Liver (tissue), 8 donors: ENCODE measurements at regions not wholly inside any gene's neighbourhood (a gene's known extent, or its start where the extent isn't known, plus 50 kb on each side); places are given as distances from the start of the nearest gene placed in this dataset.

Experiments used
- DNase-seq: peaks from one replicate; pipeline ENCODE4 v3.0.0-alpha.2; 2017; ENCODE audit warnings: low spot score
- H3K27ac ChIP-seq, 2 donors: one replicate each; pipeline ENCODE4 v1.7.0; 2013; ENCODE audit warnings: inconsistent platforms in 2 of 2, low read length in 2 of 2, control low read depth in 1 of 2, low read depth in 1 of 2, mild to moderate bottlenecking in 1 of 2
- H3K27me3 ChIP-seq, 4 donors: one replicate each; pipeline versions ENCODE4 v1.6.1 to v1.7.0; 2013; ENCODE audit warnings: low read length in 3 of 4, inconsistent platforms in 1 of 4, mild to moderate bottlenecking in 1 of 4, moderate library complexity in 1 of 4; ENCODE audit not compliant: control insufficient read depth in 4 of 4, insufficient read depth in 4 of 4
- H3K36me3 ChIP-seq, 4 donors: one replicate each; pipeline versions ENCODE4 v1.6.1 to v1.7.0; 2013; ENCODE audit warnings: low read length in 3 of 4, mild to moderate bottlenecking in 3 of 4, low read depth in 1 of 4, moderate library complexity in 1 of 4; ENCODE audit not compliant: control insufficient read depth in 4 of 4, insufficient read depth in 3 of 4
- H3K4me1 ChIP-seq, 4 donors: one replicate each; pipeline versions ENCODE4 v1.6.1 to v1.7.0; 2013; ENCODE audit warnings: low read length in 3 of 4, mild to moderate bottlenecking in 3 of 4, moderate library complexity in 1 of 4; ENCODE audit not compliant: control insufficient read depth in 4 of 4, insufficient read depth in 4 of 4
- H3K4me3 ChIP-seq, 3 donors: one replicate each; pipeline versions ENCODE4 v1.6.1 to v1.7.0; 2013; ENCODE audit warnings: low read length in 3 of 3, control low read depth in 1 of 3, low read depth in 1 of 3, mild to moderate bottlenecking in 1 of 3
- H3K9ac ChIP-seq, 2 donors: one replicate each; pipeline ENCODE4 v1.7.0; 2013; ENCODE audit warnings: low read length in 2 of 2, mild to moderate bottlenecking in 2 of 2, moderate library complexity in 2 of 2, control low read depth in 1 of 2, low read depth in 1 of 2
- H3K9me3 ChIP-seq, 4 donors: one replicate each; pipeline versions ENCODE4 v1.6.1 to v1.7.0; 2013; ENCODE audit warnings: low read length in 3 of 4; ENCODE audit not compliant: control insufficient read depth in 4 of 4
- EGR1 ChIP-seq, 2 donors: IDR thresholded peaks; 2 replicates each; pipeline ENCODE4 v1.6.1; 2016 to 2018; ENCODE audit warnings: antibody characterized with exemption in 2 of 2, low read depth in 2 of 2
- FOXA2 ChIP-seq: IDR thresholded peaks from 2 replicates; pipeline ENCODE4 v1.6.1; 2016; ENCODE audit warnings: antibody characterized with exemption
- GABPA ChIP-seq, 2 donors: IDR thresholded peaks in 1 of 2; conservative IDR thresholded peaks in 1 of 2; 2 replicates each; pipeline ENCODE4 v1.6.1; 2016; ENCODE audit warnings: antibody characterized with exemption in 2 of 2, mild to moderate bottlenecking in 1 of 2, moderate library complexity in 1 of 2
- JUND ChIP-seq, 2 donors: IDR thresholded peaks; 2 replicates each; pipeline ENCODE4 v1.6.1; 2016; ENCODE audit warnings: antibody characterized with exemption in 2 of 2
- NR2F2 ChIP-seq: IDR thresholded peaks from 2 replicates; pipeline ENCODE4 v1.6.1; 2016; ENCODE audit warnings: antibody characterized with exemption
- RAD21 ChIP-seq, 2 donors: IDR thresholded peaks; 2 replicates each; pipeline ENCODE4 v1.6.1; 2016; ENCODE audit warnings: antibody characterized with exemption in 2 of 2, mild to moderate bottlenecking in 2 of 2
- SP1 ChIP-seq: IDR thresholded peaks from 2 replicates; pipeline ENCODE4 v1.6.1; 2018; ENCODE audit warnings: antibody characterized with exemption, mild to moderate bottlenecking
- TAF1 ChIP-seq: conservative IDR thresholded peaks from 2 replicates; pipeline ENCODE4 v1.6.1; 2016; ENCODE audit warnings: antibody characterized with exemption, mild to moderate bottlenecking
- WGBS: extraction: QIAGEN DNeasy Blood & Tissue Kit; methylation state at CpG from one replicate; pipeline ENCODE4 v1.1.7; 2013; 5-methylcytosine and 5-hydroxymethylcytosine counted together
- TF ChIP-seq, protein P1 (sequence below): fragments of 150-350 bp; IDR thresholded peaks from 2 replicates; pipeline ENCODE4 v1.5.1; 2017; ENCODE audit warnings: improper control_type of control experiment, low read depth, low read length; ENCODE audit not compliant: missing input control
- TF ChIP-seq, protein P2 (sequence below): IDR thresholded peaks from 2 replicates; pipeline ENCODE4 v1.6.1; 2016; ENCODE audit warnings: antibody characterized with exemption, mild to moderate bottlenecking
- TF ChIP-seq, protein P3 (sequence below): IDR thresholded peaks from 2 replicates; pipeline ENCODE4 v1.6.1; 2016; ENCODE audit warnings: antibody characterized with exemption
- donor health status: healthy.
- donor health status: healthy.
- donor health status: healthy.
- donor health status: healthy.
- donor health status: healthy.

DNA sequence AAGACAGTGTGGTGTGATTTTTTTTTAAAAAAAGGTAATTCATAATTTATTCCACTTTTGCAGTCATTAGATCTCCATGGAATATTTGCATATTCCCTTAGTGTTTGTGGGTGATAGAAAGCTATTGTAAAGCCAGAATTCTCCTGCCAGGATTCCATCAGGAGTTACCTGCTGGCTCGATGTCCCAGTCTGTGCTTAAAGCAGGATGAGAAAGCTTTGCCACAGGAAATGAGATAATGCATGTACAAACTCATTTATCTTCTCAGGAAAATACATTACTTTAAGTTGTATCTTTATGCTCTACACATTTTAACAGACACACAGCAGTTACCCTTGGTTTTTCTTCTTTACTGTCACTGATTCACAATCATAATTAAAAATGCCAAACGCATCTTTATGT lies 553.0 kb downstream of the CD109 start:
- Histone ChIP-seq H3K27ac (no peak overlapping the region), H3K9ac (no peak overlapping the region), H3K4me3 (no peak overlapping the region), H3K27me3 (no peaks in the 10 kb centered on the region), H3K36me3 (no peaks in the 10 kb centered on the region), H3K4me1 (no peaks in the 10 kb centered on the region), H3K9me3 (no peaks in the 10 kb centered on the region)
- no peak for DNase-seq
- WGBS: 60% methylated on average over 2 of the region's 2 CpGs
- TF ChIP-seq NR2F2: no peak
- TF ChIP-seq SP1: no peak
- TF ChIP-seq, protein P1, sequence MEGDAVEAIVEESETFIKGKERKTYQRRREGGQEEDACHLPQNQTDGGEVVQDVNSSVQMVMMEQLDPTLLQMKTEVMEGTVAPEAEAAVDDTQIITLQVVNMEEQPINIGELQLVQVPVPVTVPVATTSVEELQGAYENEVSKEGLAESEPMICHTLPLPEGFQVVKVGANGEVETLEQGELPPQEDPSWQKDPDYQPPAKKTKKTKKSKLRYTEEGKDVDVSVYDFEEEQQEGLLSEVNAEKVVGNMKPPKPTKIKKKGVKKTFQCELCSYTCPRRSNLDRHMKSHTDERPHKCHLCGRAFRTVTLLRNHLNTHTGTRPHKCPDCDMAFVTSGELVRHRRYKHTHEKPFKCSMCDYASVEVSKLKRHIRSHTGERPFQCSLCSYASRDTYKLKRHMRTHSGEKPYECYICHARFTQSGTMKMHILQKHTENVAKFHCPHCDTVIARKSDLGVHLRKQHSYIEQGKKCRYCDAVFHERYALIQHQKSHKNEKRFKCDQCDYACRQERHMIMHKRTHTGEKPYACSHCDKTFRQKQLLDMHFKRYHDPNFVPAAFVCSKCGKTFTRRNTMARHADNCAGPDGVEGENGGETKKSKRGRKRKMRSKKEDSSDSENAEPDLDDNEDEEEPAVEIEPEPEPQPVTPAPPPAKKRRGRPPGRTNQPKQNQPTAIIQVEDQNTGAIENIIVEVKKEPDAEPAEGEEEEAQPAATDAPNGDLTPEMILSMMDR: no peak
- no peak for TF ChIP-seq GABPA (IDR thresholded peaks at IDR 0.05 in 1 of 2, conservative IDR thresholded peaks at IDR 0.05 in 1 of 2)
- TF ChIP-seq, protein P2, sequence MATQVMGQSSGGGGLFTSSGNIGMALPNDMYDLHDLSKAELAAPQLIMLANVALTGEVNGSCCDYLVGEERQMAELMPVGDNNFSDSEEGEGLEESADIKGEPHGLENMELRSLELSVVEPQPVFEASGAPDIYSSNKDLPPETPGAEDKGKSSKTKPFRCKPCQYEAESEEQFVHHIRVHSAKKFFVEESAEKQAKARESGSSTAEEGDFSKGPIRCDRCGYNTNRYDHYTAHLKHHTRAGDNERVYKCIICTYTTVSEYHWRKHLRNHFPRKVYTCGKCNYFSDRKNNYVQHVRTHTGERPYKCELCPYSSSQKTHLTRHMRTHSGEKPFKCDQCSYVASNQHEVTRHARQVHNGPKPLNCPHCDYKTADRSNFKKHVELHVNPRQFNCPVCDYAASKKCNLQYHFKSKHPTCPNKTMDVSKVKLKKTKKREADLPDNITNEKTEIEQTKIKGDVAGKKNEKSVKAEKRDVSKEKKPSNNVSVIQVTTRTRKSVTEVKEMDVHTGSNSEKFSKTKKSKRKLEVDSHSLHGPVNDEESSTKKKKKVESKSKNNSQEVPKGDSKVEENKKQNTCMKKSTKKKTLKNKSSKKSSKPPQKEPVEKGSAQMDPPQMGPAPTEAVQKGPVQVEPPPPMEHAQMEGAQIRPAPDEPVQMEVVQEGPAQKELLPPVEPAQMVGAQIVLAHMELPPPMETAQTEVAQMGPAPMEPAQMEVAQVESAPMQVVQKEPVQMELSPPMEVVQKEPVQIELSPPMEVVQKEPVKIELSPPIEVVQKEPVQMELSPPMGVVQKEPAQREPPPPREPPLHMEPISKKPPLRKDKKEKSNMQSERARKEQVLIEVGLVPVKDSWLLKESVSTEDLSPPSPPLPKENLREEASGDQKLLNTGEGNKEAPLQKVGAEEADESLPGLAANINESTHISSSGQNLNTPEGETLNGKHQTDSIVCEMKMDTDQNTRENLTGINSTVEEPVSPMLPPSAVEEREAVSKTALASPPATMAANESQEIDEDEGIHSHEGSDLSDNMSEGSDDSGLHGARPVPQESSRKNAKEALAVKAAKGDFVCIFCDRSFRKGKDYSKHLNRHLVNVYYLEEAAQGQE: no peak
- no peak for TF ChIP-seq RAD21 (IDR thresholded peaks at IDR 0.05)
- TF ChIP-seq, protein P3, sequence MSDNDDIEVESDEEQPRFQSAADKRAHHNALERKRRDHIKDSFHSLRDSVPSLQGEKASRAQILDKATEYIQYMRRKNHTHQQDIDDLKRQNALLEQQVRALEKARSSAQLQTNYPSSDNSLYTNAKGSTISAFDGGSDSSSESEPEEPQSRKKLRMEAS: no peak
- no peak for TF ChIP-seq EGR1 (IDR thresholded peaks at IDR 0.05; ENCODE audit: low read depth in 2 of 2)
- no peak for TF ChIP-seq JUND (IDR thresholded peaks at IDR 0.05)

DNA sequence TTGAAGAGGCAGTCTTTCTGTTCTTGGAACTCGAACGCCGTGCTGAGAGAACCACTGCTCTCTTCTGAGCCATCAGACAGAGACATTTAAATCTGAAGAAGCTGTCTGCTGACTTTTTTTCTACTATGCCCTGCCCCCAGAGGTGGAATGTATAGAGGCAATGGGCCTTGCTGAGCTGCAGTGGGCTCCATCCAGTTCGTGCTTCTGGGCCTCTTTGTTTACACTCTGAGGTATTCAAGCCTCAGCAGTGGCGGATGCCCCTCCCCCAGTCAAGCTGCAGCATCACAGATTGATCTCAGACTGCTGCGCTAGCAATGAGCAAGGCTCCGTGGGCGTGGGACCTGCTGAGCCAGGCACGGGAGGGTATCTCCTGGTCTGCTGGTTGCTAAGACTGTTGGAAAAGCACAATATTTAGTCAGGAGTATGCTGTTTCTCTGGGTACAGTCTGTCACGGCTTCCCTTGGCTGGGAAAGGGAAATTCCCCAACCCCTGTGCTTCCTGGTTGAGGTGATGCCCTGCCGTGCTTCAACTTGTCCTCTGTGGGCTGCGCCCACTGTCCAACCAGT lies 526.8 kb downstream of the CD109 start:
- no peak for DNase-seq

More for the DNA sequence above, 526.8 kb downstream of the CD109 start:
- Histone ChIP-seq H3K9me3 (no peaks in the 10 kb centered on the region), H3K9ac (no peak overlapping the region), H3K4me1 (no peaks in the 10 kb centered on the region), H3K27me3 (no peaks in the 10 kb centered on the region), H3K4me3 (no peak overlapping the region), H3K36me3 (no peaks in the 10 kb centered on the region), H3K27ac (no peak overlapping the region)
- no peak for TF ChIP-seq TAF1
- TF ChIP-seq FOXA2: no peak
- TF ChIP-seq RAD21 (IDR thresholded peaks at IDR 0.05): no peak
- TF ChIP-seq, protein P3: no peak
- TF ChIP-seq, protein P2: no peak
- WGBS: 56% methylated on average over 12 of the region's 12 CpGs
